Pons (tissue), 1 donor: ENCODE measurements at regions not wholly inside any gene's neighbourhood (a gene's known extent, or its start where the extent isn't known, plus 50 kb on each side); places are given as distances from the start of the nearest gene placed in this dataset.

ENCODE experiments used
- DNase-seq: peaks from one replicate; pipeline ENCODE4 v3.0.0-alpha.2; 2016; ENCODE audit warnings: low spot score

DNA sequence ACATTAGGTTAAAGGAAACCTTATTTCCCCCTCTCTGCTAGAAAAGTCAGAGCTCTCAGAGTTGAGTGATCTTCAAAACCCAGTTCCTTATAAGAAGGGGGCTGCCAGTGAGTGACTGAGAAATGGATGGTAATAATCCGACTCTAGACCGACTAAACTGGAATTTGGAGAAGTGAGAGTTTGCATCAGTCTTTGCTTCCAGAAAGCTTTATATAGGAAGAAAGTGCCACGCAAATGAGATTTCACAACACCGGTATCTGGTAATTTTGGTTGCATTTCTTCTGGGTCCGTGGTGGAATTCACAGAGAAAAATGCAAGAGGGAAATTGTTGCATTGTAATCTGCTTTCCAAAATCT, 271.4 kb downstream of the MAF start:
- peak; percentile 87 for DNase-seq

DNA sequence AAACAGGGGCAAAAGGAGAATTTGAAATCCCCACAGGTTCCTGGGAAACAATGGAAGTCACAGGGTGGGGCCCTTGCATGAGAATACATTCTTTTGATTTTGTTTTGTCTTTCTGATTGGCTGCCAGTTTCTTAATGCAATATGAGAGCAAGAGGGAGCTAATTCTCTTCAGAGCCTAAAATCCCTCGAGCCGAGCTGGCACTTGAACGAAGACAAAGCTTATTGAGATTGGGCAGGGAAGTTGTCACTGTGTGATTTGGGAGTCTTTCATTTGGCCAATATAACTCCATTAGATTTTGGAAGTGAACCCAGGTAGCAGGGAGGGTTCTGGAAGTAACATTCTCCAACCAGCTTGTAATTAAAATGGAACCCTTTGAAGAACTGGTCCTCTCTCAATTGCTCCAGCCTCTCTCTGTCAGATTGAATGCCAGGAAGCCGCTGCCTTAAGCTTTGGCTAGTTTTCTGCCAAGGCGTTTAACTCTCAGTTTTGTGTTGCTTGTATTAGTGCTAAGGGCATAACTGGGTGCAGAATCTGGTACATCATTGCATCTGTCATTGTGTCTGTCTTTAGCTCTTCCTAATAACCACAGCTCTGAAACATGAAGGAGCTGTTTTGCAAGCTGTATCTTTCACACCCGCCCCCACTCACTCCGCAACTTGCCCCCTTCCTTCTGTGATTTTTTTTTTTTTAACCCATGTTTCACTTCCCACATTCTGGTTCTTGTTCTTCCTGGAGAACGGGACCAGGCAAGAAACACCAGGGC, 272.0 kb downstream of the MAF start:
- no peak for DNase-seq

DNA sequence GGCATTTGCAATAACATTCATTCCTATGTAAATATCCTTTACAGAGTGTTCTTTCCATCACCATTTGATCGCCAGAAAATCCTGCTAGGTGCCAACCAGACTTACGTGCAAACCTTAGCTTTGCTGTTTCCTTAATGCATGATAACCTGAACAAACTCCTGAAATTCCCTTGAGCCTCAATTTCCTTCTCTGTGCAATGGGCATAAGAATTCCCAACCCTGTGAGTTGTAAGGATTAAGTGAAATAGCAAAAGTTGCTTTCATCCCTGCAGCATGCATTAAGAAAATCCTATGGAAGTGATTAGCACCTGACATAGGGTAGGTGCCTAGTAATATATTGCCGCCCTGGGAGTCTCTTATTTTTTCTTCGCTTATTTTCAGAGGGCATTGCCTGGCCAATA, 272.7 kb downstream of the MAF start:
- no peak for DNase-seq

DNA sequence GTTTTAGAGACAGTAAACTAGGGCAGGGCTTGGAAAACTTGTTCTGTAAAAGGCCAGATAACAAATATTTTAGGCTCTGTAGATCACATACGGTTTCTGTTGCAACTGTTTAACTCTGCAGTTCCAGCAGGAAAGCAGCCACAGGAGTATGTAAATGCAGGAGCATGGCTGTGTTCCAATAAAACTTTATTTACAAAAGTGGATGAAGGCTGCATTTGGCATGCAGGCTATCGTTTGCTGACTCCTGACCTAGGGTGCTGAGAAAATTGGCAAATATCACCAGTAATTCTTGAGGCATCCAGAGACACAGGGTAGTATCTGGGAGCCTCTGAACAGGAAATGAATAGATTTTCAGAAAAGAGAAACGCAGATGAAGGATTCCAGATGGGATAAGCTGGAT, 274.0 kb downstream of the MAF start:
- no peak for DNase-seq

DNA sequence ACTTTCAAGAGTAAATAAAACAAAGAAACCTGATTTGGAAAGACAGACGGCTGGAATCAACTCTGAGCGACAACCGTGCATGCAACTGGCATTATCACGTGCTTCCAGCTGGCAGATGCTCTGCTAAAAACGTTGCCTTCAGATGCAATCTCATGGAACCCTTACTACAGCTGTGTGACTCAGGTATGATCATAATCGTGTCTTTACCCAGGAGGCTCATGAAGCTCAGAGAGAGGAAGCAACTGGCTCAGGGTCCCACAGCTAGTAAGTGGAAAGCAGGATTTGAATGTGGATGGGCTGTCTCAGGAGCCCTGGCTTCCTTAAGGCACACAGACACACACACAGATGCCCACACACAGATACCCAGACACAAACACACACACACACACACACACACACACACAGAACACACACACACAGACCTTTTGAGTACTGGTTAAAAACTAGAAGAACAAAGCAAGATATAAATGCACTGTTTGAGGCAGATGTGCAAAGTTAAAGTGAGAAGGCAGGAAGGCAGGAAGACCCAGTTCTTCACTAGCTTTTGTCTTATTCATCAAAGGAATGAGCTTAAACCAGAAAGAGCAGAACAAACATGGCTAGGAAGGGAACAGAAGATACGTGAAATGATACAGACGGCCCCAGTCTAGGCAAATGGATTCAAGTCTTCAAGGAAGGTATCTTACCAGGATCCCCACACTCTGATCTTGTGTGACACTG, 275.2 kb downstream of the MAF start:
- no peak for DNase-seq

DNA sequence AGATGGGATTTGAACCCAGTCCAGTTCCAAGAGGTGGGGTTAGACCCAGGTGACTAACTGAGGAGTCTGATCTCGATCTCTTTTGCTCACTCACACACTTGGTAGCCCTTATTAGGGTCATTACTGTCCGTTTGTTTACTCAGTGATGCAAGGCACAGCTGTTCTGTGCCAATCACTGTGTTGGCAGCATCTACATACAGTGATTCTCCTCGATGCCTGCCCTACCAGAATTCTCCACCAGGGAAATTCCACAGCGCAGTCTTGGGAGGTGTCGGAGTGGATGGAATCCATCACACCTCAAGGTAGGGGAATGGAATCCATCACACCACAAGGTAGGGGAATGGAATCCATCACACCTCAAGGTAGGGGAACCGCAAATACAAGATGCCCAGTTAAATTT, 279.6 kb downstream of the MAF start:
- DNase-seq, result no peak

DNA sequence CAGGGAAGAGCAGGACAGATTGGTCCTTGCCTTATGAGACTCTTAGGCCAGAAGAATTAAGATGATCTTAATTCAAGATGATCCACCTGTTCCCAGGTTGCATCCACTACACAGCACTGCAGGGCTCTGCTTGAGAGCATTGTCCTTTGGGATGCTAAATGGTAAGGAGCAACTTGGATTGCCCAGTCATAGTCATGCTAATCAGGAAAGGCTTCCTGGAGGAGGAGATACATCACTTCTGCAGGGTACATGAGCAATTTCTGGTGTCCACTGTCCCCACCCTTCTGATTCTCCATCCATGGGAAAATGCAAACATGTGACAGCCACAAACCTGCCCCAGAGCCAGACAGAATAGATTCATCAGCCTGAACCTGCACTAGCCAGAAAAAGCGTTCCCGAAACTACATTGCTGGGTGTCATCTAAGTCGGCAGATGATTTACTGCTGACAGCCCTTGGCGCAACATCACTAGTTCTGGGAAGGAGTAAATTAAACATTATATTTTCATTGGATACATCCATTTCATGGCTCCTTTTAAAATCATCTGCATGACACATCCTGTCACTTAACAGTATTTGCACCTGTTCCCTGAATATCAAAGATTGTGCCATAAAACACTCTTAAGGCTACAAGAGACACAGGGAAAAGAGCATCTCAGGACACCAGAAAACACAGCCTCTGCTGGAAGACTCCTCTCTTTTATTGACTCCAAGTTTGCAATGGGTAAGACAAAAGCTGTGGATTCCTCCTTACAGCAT, 282.2 kb downstream of the MAF start:
- DNase-seq, result no peak

DNA sequence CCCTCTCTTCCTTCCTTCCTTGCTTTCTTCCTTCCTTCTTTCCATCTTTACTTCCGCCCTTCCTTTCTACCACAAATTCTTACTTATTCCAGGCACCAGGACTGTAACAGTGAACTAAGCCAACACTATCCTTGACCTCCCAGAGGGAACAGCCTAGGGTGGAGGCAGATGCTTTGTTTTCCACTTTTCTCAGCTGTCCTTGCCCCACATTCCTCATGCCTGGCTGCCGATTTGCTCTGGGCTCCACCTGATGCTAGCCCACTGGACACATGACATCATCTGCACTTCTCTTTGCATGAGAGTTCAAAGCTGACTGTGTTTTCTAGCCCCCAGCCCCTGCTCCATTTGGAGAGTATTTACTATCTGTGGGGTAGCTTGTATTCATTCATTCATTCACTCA, 283.0 kb downstream of the MAF start:
- no peak for DNase-seq

DNA sequence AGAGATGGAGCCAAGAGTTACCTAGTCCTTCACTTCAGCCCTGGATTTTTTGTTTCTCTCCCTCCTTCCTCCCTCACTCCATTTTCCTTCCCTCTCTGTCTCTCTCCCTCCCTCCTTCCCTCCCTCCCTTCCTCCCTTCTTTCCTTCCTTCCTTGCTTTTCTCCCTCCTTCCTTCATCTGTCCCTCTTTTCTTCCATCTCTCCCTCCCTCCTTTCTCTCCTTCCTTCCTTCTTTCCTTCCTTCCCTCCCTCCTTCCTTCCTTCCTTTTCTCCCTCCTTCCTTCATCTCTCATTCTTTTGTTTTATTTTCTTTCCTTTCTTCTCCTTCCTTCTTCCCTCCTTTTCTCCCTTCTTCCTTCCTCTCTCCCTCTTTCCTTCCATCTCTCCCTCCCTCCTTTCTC, 283.5 kb downstream of the MAF start:
- DNase-seq, result no peak

DNA sequence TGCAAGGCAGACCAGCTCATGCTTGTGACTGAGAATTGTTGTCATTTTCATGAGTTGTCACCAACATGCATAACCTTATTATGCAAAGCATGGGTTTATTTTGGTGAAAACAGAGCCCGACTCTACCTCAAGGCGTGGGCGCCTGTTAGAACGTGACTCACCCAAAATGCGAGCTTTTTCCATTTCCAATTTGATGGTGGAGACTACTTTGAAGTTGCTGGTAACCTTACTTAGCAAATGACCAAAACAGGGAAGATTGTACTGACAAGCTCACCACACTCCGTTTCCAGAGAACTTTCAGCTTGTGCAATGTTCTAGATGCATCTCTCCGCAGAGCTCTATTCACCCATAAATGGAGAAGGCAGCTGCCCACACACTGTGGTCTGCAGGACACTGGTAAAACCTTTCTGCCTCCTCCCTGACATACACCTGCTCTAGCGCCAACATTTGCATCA, 284.5 kb downstream of the MAF start:
- peak; percentile 57 for DNase-seq

DNA sequence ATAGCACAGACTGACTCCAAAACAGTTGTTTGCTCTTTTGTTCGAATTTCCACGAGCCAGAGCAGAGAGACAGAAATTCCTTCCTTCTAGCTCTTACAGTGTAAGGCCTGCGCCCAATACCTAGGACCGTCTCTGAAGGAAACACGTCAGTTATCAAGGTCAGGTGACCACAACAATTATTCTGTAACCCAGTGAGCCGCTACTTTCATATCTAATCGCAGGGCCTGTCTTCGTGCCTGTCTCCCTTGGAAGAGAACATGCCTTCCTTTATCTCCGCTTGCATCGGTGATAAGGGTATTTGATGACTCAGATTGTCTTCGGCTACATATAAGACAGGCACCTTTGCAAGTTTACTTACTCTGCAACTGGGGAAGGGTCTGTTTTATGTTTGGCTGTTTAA, 288.0 kb downstream of the MAF start:
- DNase-seq, result no peak

DNA sequence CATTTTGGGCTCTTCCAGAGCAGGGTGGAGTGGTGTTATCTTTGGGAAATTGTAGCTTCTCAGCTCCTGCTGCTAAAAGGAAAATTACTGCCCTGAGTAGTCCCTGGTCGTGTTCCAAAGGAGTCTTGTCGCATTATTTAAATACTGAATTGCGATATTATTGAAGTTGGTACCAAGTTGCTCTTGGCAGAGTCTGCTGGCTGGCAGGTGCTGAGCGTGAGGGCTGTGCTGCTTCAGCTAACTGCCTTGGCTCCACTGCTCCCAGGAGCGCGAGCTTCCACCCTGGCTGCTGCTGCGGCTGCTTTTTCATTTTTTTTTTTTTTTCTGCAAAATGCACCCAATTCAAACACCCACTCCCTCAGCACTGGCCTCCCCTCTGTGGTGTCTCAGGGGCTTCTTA, 289.8 kb downstream of the MAF start:
- no peak for DNase-seq

DNA sequence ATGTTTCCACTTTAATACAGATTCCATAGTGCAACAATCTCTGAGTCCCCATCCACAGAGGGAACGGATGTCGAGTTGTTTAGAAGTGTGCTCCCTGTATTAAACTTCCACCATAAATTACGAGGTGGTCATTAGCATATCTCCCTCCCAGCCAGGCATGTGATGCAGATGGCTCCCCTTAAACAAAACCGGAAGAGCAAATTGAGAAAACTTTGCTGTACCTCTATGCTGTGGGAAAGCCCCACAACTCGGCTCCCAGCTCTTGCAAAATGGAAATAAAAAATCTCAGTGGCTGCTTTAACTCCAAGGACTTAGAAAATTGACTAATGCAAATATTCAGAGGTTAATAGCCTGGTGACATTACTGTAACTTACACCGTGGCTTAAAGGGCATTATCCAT, 290.9 kb downstream of the MAF start:
- no peak for DNase-seq

DNA sequence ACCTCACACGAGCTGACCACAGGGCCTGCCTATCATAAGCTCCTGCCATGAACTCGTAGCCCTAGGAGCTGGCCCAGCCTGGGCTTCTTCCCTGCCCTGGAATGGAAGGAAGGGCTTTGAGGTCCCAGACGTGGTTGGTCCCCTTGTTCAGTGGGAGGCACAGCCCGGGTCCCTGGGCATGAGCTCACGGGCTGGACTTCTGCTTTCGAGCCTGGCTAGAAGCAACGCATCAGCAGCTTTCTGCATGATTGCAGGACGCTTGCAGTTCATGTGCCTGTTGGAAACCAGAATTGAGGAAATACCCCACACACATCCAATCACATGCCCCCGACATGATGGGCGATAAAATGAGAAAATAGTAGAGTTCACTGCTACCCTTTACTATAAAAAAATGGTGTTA, 293.3 kb downstream of the MAF start:
- DNase-seq, result peak; percentile 85

DNA sequence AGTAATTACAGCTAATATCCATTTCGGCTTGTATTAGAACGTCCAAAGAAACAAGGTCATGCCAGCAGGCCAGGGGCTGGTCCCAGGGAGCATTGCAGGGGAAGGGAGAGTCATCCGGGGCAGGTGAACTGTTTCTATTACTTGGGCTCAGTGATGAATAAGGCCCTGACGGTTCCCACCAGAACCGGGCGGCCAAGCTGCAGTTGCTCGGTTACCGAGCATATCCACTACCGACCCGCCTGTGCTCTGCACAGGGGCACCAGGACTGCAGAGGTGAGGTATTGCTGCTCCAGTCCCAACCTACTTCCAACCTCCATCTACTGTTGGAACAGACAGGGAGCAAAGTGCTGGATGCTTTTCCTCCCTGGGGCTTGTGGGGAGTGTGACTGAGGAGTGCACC, 295.5 kb downstream of the MAF start:
- DNase-seq, result no peak

DNA sequence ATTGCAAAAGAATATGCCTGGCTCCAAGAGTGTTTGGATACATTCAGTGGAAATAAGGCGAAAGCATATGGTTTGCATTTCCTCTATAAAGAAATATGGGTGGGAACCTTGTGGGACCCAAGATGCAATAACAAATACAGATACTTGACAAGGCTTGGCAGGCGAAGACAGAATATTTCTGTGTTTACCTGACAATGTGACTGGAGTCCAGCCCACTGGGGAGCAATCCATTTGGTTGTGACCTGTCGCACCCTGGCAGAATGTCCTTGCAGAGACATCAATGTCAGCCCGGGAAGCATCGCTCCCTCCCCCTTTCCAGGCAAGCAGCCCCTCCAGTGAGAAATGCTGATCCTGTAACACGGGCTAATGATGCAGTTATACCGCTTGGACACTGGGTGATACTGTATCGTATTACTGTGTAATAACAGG, 296.6 kb downstream of the MAF start:
- DNase-seq, result no peak

DNA sequence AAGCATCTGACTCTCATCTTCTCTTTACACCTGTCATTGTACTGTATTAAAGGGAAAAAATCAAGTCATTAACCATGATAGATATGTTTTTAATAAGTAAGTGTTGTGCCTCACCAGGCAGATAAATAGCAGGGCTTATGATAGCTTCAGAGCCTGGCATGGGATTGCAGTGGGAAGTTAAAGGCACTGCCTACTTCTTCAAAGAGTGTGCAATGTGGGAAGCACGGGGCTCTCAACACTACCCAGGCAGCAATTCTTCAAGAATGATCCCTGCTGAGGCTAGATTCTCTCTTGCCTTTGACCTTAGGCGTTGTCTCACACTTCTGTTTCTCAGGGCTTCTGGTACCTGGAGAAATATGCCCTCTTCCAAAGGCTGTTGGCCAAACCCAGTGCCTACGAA, 297.3 kb downstream of the MAF start:
- DNase-seq, result no peak

DNA sequence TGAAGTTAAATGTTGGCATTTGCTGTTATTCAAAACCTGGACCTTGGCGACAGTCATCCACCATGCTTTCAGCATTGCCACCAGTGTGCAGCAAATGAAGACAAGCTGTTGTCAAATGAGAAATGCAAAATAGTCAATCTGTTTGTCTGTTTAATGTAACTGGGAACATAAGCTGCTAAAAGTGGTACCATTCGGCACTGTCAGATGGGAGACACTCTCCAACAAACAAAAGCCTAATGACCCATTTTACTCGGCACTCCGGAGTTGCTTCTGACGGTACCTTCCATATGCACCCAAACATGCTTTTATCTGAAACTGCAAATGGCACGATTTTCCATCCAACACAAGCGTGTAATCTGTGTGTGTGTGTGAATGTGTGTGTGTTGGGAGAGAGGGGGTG, 297.8 kb downstream of the MAF start:
- no peak for DNase-seq

DNA sequence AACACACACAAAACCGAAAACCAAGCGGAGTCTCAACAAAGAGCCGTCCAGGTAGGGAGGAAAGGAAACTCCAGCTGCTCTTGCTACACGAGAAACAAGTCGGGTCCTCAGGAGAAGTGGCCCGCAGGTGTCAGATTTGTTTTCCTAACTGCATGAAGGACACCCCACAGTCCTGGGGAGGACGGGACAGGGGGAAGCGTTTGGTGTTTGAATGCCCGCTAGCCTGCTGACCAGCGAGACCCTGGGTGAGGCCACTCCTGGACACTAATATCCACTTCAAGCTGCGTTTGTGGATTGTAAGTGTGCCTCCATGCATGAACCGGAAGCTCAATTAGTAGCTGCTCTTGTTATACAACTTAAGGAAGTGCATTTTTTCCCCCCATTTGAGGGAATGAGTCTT, 299.5 kb downstream of the MAF start:
- DNase-seq, result no peak

DNA sequence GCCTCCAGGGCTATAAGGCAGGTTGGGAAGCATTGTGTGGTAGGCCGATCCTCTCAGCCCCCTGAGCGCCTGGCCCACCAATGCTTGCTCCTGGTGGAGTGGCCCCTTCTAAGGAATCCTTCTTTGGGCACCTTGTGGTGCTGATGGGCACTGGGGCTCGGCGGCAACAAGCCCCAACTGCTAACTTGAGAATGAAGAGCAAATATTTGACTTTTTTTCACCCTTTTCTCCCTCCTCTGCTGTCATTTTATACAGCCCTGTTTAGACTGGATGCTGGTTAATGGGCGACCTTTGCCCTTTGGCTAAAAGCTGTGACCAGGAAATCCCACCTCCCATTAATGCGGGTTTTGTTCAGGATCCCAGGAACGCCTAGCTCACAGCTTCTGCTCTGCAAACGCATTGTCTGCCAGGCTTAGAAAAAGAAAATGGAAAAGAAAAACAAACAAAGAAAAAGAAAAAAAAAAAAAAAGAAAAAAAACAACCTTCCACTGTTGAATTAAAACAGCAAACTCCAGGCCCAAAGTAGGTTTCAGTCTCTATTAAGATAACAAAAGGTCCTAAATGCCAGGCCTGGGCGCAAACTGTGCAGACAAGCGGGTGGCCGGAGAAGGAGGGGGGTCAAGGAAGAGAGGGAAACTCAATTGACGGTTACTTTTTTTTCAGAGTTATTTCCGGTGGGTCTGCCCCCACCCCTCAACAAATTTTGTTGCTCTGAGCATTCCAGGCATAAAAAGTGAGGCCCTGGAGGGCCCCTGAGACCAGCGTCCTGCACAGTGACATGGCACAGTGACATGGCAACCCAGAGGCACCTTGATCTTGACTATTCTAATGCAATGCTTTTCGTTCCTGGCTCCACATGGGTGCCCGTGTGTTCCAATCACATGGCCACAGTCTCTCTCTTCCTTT, 301.4 kb downstream of the MAF start:
- DNase-seq, result no peak

DNA sequence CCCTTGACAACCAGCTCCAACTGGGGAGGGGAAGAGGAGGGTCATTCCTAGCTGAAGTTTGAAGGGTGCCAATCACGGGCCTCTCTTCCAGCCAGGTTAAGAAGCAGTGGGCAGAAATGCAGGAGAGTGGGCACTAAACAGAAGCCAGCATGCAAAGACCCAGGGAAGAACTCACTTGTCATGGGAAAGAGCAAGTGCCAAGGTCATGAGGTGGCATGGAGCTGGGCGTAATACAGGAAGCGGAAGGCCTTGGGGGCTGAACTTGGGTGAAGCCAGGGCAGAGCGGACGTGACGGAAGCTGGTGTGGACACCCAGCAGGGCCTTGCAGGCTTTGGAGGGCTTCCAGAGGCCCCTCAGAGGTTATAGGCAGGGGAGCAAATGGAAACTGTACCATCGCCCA, 302.1 kb downstream of the MAF start:
- DNase-seq, result no peak

DNA sequence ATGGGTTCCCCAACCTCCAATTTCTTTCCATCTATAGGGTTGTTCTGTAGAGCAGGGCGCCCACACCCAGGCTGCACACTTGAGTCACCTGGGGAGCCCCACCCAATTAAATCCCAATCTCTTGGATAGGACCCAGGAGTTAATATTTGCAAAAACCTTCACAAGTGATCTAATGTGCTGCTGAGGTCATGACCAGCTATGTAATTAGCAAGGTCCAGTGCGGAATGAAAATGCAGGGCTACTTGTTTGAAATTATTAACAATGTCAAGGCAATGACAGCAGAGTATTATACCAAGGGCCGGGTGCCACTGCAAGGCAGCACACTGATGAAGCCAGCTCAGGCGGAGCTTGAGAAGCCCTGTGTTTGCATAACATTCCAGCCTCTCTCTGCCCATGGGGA, 302.7 kb downstream of the MAF start:
- no peak for DNase-seq
